T47D (cell line): ENCODE measurements at regions not wholly inside any gene's neighbourhood (a gene's known extent, or its start where the extent isn't known, plus 50 kb on each side); places are given as distances from the start of the nearest gene placed in this dataset.
"Not testable (repeated sequence)": the region's sequence is repeated elsewhere in the genome, so short reads cannot be mapped to it uniquely, and the experiment has no call there.

Source experiments
- DNase-seq, 2 experiments: peaks; one replicate each; pipeline versions ENCODE4 v3.0.0 to v3.0.0-alpha.2; 2011 to 2012; ENCODE audit warnings: low read depth in 1 of 2, low spot score in 1 of 2
- JUND ChIP-seq: IDR thresholded peaks from 2 replicates; pipeline ENCODE4 v1.6.1; 2012; ENCODE audit warnings: low read depth
- in situ Hi-C: cut with HindIII; loops from 2 replicates; pipeline ENCODE4 v1.10.0; 2016; ENCODE audit warnings: low sequenced_read_pairs, low pct_unique_long_range_greater_than_20kb

DNA sequence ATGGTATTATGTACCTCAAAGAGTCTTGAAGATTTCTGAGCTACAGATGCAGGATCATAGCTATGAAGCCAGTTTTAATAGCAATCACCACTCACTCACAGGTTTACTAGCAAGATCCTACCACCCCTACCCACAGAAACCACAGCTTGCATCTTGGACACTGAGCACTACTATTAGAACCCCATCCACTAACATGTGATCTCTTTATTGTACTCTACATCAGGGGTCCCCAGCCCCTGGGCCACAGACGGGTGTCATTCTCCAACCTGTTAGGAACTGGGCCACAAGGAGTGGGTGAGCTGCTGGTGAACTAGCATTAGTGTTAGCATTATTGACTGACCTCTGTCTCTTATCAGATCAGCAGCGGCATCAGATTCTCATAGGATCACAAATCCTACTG lies 844.8 kb upstream of the CHORDC1 start:
- TF ChIP-seq JUND: no peak
- in situ Hi-C loops: no loop called here
- DNase-seq: no peak

DNA sequence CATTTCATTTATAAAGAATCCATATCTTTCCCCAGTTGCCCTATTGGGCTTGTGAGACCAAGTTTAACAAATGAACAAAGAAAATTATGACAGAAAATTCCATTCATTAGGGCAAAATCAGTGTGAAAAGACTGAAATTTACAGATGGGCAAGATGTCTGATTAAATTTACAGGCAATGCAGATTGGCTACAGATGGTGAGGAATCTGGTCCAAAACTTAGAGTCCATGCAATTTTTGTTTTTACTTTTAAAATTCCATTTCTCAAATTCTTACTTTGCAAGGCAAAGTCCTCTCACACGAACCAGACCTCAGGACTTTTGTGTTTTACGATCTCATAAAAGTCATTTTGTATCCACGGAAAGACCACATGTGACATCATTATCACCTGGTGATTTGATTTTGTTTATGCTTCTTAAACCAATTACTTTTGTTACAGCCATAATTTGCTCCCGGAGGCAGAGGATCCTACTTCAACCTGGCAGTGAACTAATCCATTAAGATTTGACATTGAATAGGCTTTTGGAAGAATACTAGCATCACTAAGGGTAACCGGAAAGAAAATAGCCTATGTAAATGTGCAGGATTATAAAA lies 843.7 kb upstream of the CHORDC1 start:
- in situ Hi-C loops: no loop called here
- TF ChIP-seq JUND: no peak
- DNase-seq: no peak

DNA sequence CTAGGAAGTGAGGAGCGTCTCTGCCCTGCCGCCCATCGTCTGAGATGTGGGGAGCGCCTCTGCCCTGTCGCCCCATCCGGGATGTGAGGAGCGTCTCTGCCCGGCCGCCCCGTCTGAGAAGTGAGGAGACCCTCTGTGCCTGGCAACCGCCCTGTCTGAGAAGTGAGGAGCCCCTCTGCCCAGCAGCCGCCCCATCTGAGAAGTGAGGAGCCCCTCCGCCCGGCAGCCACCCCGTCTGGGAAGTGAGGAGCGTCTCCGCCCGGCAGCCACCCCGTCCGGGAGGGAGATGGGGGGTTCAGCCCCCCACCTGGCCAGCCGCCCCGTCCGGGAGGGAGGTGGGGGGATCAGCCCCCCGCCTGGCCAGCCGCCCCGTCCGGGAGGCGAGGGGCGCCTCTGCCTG lies 840.5 kb upstream of the CHORDC1 start:
- in situ Hi-C loops, DNase-seq: not testable (repeated sequence)

DNA sequence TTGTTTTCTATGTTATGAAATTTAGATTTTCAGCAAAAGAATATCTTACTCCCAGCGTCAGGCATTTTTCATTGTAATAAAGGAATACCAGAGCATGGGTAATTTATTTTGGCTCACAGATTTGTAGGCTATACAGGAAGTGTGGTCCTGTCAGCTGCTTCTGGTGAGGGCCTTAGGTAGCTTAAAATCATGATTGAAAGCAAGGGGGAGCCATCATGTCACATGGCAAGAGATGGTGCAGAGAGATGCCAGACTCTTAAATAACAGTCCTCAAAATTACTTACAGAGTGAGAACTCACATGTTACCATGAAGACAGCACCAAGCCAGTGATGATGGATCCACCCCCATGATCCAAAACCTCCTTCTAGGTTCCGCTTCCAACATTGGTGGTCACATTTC lies 825.0 kb upstream of the CHORDC1 start:
- in situ Hi-C loops: no loop called here
- DNase-seq: peak in 1 of 2 experiments; percentile 12
- no peak for TF ChIP-seq JUND

DNA sequence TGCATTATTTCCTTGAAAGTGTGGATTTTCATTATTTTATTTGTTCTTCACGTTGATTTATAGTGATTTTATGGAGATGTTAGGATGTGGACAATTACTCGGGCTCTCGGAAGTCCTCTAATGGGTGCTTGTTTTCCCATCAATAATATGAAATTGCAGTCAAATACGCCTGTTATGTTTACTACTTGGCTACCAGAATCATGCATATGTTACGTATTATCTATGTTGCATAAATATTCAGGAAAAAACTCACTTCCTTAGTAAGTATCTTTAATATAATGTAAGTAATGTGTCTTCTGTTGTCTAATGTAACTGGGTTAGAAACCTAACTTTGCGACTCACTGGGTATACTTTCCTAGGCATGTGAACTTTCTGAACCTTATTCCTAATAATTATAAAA lies 823.4 kb upstream of the CHORDC1 start:
- in situ Hi-C loops: no loop called here
- no peak for DNase-seq
- no peak for TF ChIP-seq JUND

DNA sequence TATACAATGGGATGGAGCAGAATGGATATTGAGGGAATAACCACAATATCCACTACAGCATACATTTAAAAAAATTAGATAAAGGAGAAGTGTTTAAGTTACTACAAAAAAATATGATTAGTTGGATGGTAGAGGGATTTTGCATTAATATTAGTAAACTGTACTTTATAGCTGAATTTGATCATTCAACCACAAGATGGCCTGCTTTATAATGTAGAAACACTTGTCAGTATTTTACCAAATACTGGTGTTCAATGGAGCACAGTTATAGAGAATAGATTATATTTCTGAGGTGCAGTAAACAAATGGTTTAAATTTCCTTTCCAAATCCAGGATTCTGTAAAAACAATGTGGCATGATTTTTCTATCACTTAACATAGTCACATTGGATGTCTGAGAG lies 818.8 kb upstream of the CHORDC1 start:
- no peak for TF ChIP-seq JUND
- DNase-seq: no peak
- in situ Hi-C loops: no loop called here

DNA sequence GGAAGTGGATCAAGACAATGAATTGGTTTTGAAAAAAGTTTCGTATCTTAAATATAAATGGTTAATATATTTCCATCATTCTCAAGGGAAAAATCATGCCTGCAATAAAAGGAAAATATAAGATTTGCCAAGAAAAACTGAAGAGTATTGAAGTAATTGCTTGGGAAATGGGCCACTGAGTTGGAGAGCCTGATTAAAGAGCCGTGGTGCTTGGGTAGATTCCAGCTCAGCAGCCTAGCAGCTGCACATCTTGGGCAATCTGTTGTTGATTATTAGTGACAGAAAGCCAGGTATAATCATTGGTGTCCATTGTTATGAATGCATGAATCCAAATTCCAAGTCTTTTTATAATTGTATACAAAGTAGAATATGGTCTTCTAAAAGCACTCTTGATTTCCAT lies 800.9 kb upstream of the CHORDC1 start:
- DNase-seq: no peak
- TF ChIP-seq JUND: no peak
- in situ Hi-C loops: no loop called here

DNA sequence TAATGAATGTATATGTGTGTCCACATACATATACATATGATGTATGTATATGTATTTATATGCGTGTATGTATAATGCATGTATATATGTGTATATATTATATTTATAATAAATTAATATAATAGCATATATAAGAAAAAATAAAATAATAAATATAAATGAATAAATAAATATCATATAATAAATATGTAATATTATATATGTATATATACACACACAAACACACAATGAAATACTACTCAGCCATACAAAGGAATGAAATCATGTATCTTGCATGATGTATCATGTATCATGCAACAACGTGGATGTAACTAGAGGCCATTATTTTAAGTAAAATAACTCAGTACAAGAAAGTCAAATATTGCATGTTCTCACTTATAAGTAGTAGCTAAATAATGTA lies 788.7 kb upstream of the CHORDC1 start:
- no peak for DNase-seq
- TF ChIP-seq JUND: no peak
- in situ Hi-C loops: no loop called here

DNA sequence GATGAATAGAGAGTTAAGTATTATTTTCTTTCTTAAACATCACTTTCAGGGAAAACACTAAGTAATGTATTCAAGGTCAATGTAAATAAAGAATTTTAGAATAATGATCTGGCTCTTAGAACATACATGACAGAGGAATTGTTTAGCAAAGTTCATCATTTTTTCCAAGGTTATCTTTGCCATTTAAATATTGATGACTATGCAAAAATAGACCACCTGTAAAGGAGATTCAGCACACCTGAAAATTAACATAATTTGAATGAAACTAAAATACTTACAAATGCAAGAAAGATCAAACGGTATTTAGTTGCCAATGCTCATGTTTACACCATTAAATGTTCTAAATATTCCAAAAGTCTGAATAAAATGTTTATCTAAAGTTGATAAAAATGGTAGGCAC lies 782.6 kb upstream of the CHORDC1 start:
- no peak for DNase-seq
- in situ Hi-C loops: no loop called here
- TF ChIP-seq JUND: no peak

DNA sequence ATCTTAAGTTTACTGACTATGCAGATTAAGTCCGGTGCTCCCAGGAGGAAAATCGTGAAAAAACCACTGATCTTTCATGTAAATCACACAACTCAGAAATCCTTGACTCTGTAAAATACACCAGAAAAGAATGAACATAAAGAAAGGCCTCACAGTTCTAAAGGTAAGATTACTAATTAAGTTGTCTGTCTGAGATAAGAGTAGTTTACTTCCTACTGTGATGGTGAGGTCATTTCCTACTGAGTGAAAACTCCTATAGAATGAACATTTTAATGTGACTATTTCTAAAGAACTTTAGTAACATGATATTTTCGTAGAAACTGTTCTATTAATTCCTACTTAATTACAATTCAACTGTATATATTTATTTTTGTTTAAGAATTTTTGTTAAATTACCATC lies 774.4 kb upstream of the CHORDC1 start:
- in situ Hi-C loops: no loop called here
- DNase-seq: no peak
- no peak for TF ChIP-seq JUND

DNA sequence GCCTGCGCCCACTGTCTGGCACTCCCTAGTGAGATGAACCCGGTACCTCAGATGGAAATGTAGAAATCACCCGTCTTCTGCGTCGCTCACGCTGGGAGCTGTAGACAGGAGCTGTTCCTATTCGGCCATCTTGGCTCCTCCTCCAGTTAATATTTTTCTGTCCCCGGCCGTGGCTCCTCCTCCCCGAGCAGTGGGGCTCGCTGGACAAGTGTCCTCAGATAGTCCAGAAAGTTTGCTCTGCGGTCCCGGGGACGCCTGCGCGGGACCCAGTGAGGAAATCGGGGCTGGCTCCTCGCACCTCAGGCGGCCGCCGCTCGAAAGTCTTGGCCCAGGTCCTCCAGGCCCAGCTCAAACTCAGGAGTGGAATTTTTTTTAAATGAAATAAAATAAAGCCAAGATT lies 749.3 kb upstream of the CHORDC1 start:
- DNase-seq, in situ Hi-C loops: not testable (repeated sequence)

DNA sequence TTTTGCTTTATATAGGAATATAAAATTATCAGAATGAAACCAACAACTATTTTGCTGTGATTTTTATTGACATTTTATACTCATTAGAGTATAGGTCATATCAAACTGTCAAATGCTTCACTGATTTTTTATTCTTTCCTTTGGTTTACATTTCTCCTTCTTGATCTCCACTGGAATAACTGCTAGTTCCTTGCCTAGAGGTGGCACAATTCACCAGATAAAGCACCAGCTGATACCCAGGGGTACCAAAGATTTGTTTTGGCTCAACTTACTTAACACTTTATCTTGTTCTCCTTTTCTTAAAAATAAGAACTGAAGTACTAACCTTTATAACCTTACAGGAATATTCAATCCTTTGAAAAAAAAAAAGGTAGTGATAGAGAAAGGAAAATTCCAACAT lies 725.1 kb upstream of the CHORDC1 start:
- no peak for TF ChIP-seq JUND
- in situ Hi-C loops: no loop called here
- DNase-seq: peak in 1 of 2 experiments; percentile 15

DNA sequence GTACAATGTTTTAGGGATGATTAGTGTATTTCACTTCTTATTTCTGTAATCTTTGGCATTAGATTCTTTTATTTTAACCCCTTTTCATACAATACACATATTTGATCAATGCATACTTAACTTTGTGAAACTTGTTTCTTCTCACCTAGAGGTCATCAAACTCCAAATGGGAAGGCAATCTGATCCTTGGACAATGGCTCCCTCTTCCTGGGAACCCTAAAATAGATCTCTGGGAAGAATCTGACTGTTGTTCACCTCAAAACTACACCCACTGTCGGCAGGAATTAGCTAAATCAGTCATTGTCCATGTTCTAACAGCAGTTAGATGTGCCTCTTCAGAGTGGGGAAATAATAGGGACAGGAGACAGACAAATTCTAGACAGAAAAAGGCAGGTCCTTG lies 707.4 kb upstream of the CHORDC1 start:
- no peak for DNase-seq
- TF ChIP-seq JUND: no peak
- in situ Hi-C loops: no loop called here

DNA sequence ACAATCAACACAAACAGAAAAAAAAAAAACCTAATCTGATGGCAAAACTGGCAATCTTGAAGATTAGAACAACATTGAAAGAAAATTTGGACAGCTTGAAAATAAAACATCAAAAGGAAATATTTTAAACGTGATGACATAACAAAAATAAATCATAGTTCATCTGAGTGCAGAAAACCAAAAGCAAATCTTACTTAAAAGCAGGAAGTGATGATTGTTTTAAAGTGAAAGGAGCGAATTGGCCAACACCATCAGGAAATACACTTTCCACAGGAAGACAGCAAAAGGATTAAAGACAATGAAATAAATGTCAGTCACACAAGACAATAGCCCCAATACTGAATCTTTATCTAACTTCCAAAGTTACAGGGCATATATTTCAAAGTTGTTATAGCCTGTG lies 696.5 kb upstream of the CHORDC1 start:
- in situ Hi-C loops: no loop called here
- TF ChIP-seq JUND: no peak
- DNase-seq: no peak
